WTC11 (cell line): ENCODE measurements at regions not wholly inside any gene's neighbourhood (a gene's known extent, or its start where the extent isn't known, plus 50 kb on each side); places are given as distances from the start of the nearest gene placed in this dataset.

Experiments used
- ATAC-seq: fragments of 200-7000 bp; cut with Tn5 transposase; 2 replicates; pipeline ENCODE4 v1.10.0; 2021; ENCODE audit warnings: mild to moderate bottlenecking, moderate library complexity
- CTCF ChIA-PET: fragments of 300-600 bp; sonication (Branson Sonifier 250); formaldehyde crosslinking; loops from one replicate; lab custom pipeline; 2021; ENCODE audit warnings: antibody characterized with exemption; lab: Charles Lee
- POLR2A ChIA-PET: fragments of 350-600 bp; sonication (Branson Sonifier 250); formaldehyde crosslinking; loops from one replicate; lab custom pipeline; 2021; ENCODE audit warnings: antibody characterized with exemption; lab: Charles Lee
- DNase-seq: peaks from one replicate; pipeline ENCODE4 v3.0.0; 2021; ENCODE audit warnings: low spot score
- H3K27ac Mint-ChIP-seq: 2 replicates; pipeline ENCODE4 v1.8.0; 2021; ENCODE audit warnings: mixed read lengths
- H3K27me3 Mint-ChIP-seq: 2 replicates; pipeline ENCODE4 v1.8.0; 2021; ENCODE audit warnings: low read depth, mild to moderate bottlenecking, moderate library complexity, mixed read lengths
- H3K36me3 Mint-ChIP-seq: 2 replicates; pipeline ENCODE4 v1.8.0; 2021; ENCODE audit warnings: mixed read lengths
- H3K4me1 Mint-ChIP-seq: 2 replicates; pipeline ENCODE4 v1.8.0; 2022; ENCODE audit warnings: mixed read lengths
- H3K4me3 Mint-ChIP-seq: 2 replicates; pipeline ENCODE4 v1.8.0; 2021; ENCODE audit warnings: mild to moderate bottlenecking, moderate library complexity, mixed read lengths
- H3K9me3 Mint-ChIP-seq: 2 replicates; pipeline ENCODE4 v1.8.0; 2021; ENCODE audit warnings: mixed read lengths
- CREM ChIP-seq: sonication (generic); formaldehyde crosslinking; IDR thresholded peaks from 2 replicates; pipeline ENCODE4 v1.8.1; 2022; ENCODE audit warnings: mild to moderate bottlenecking, missing genetic modification reagents, moderate library complexity
- EMX1 ChIP-seq: fragments of 250-450 bp; sonication (Bioruptor Pico); IDR thresholded peaks from 2 replicates; pipeline ENCODE4 v1.8.0; 2021; ENCODE audit warnings: mild to moderate bottlenecking
- ESRRA ChIP-seq: sonication (generic); formaldehyde crosslinking; IDR thresholded peaks from 2 replicates; pipeline ENCODE4 v1.8.1; 2022; ENCODE audit warnings: mild to moderate bottlenecking, missing genetic modification reagents, borderline replicate concordance
- ETV6 ChIP-seq: sonication (generic); formaldehyde crosslinking; IDR thresholded peaks from 2 replicates; pipeline ENCODE4 v1.8.1; 2022; ENCODE audit warnings: mild to moderate bottlenecking, missing genetic modification reagents
- GABPB1 ChIP-seq: sonication (generic); formaldehyde crosslinking; IDR thresholded peaks from 2 replicates; pipeline ENCODE4 v1.8.1; 2023; ENCODE audit warnings: mild to moderate bottlenecking, missing genetic modification reagents
- NFE2L1 ChIP-seq: sonication (generic); formaldehyde crosslinking; IDR thresholded peaks from 2 replicates; pipeline ENCODE4 v1.8.1; 2023; ENCODE audit warnings: missing genetic modification reagents
- NFYB ChIP-seq: sonication (generic); formaldehyde crosslinking; conservative IDR thresholded peaks from 2 replicates; pipeline ENCODE4 v1.8.0; 2022; ENCODE audit warnings: low read depth, missing genetic modification reagents
- NR1H2 ChIP-seq: sonication (generic); formaldehyde crosslinking; IDR thresholded peaks from 2 replicates; pipeline ENCODE4 v1.9.0; 2021; ENCODE audit warnings: mild to moderate bottlenecking, moderate library complexity, missing genetic modification reagents
- RELA ChIP-seq: sonication (generic); formaldehyde crosslinking; IDR thresholded peaks from 2 replicates; pipeline ENCODE4 v1.8.1; 2022; ENCODE audit warnings: missing genetic modification reagents, mild to moderate bottlenecking, borderline replicate concordance
- ZNF317 ChIP-seq: sonication (generic); formaldehyde crosslinking; IDR thresholded peaks from 2 replicates; pipeline ENCODE4 v1.8.1; 2023; ENCODE audit warnings: low read depth, mild to moderate bottlenecking, moderate library complexity, missing genetic modification reagents, borderline replicate concordance
- TF ChIP-seq, protein P1 (sequence below): sonication (generic); formaldehyde crosslinking; IDR thresholded peaks from 2 replicates; pipeline ENCODE4 v1.8.0; 2022; ENCODE audit warnings: mild to moderate bottlenecking, missing genetic modification reagents
- TF ChIP-seq, protein P2 (sequence below): sonication (generic); formaldehyde crosslinking; IDR thresholded peaks from 2 replicates; pipeline ENCODE4 v1.8.1; 2023; ENCODE audit warnings: mild to moderate bottlenecking, missing genetic modification reagents
- TF ChIP-seq, protein P3 (sequence below): fragments of 250-450 bp; sonication (Bioruptor Pico); IDR thresholded peaks from 2 replicates; pipeline ENCODE4 v1.8.0; 2021; ENCODE audit warnings: mild to moderate bottlenecking
- TF ChIP-seq, protein P4 (sequence below): sonication (generic); formaldehyde crosslinking; IDR thresholded peaks from 2 replicates; pipeline ENCODE4 v1.8.0; 2022; ENCODE audit warnings: mild to moderate bottlenecking, missing genetic modification reagents
- TF ChIP-seq, protein P5 (sequence below): sonication (generic); formaldehyde crosslinking; IDR thresholded peaks from 2 replicates; pipeline ENCODE4 v1.8.1; 2023; ENCODE audit warnings: mild to moderate bottlenecking, missing genetic modification reagents
- TF ChIP-seq, protein P6 (sequence below): sonication (generic); formaldehyde crosslinking; conservative IDR thresholded peaks from 2 replicates; pipeline ENCODE4 v1.8.1; 2023; ENCODE audit warnings: mild to moderate bottlenecking, low read depth, missing genetic modification reagents, moderate library complexity
- TF ChIP-seq, protein P7 (sequence below): sonication (generic); formaldehyde crosslinking; IDR thresholded peaks from 2 replicates; pipeline ENCODE4 v1.8.1; 2023; ENCODE audit warnings: mild to moderate bottlenecking, missing genetic modification reagents, borderline replicate concordance

DNA sequence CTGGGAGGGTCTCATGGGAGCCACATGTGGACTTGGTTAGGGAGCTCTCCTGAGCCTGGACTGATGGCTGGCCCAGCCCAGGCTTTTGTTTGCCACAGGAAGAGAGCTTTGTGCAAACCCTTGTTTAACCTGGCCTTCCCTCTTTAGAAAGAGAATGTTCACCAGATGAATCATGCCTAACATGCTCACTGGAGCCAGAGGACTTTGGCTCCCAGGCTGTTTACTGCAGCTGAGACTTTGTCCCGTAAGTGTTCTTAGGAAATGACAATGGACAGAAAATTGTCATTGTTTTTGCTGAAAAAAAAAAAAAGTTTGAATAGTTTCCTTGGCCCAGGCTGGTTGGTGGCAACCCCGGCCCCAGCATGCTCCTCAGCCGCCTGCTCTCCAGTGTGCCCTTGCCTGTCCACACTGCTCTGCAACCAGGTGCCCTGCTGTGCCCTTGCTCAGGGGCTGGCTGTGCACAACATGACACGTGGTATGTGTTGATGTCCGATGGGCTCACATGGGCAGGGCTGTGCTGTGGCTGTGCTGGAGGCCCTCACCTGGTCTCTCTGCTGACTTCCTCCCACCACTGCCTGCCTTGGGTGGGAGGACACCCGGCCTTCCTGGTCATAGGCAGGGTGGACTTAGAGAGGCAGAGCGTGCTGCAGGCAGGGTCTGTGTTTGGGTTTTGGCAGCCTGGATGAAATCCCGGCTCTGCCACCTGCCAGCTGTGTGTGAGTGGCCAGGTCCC, 215.3 kb upstream of the ZNF32 start:
- TF ChIP-seq RELA (CRISPR knock-in tag) = no peak
- TF ChIP-seq GABPB1 = peak; percentile 51
- TF ChIP-seq, protein P1, sequence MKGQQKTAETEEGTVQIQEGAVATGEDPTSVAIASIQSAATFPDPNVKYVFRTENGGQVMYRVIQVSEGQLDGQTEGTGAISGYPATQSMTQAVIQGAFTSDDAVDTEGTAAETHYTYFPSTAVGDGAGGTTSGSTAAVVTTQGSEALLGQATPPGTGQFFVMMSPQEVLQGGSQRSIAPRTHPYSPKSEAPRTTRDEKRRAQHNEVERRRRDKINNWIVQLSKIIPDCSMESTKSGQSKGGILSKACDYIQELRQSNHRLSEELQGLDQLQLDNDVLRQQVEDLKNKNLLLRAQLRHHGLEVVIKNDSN = no peak
- ATAC-seq (no peak), DNase-seq (no peak)
- ChIA-PET POLR2A (no interaction called here), CTCF (interaction anchor here (1.4 kb wide), 1 partner anchor 174 kb away, joined by 4 read pairs; no protein-coding TSS in a partner anchor)
- no peaks in the 10 kb centered on the region for H3K27me3 Mint-ChIP-seq
- H3K27ac Mint-ChIP-seq = no peak overlapping the region
- no peaks in the 10 kb centered on the region for H3K36me3 Mint-ChIP-seq
- 0 out of 2 replicates have a peak, but pooled peaks cover 3% of the 10 kb centered on the region for H3K9me3 Mint-ChIP-seq
- H3K4me1 Mint-ChIP-seq = 0 out of 2 replicates have a peak, but pooled peaks cover 3% of the 10 kb centered on the region
- no peak overlapping the region for H3K4me3 Mint-ChIP-seq

DNA sequence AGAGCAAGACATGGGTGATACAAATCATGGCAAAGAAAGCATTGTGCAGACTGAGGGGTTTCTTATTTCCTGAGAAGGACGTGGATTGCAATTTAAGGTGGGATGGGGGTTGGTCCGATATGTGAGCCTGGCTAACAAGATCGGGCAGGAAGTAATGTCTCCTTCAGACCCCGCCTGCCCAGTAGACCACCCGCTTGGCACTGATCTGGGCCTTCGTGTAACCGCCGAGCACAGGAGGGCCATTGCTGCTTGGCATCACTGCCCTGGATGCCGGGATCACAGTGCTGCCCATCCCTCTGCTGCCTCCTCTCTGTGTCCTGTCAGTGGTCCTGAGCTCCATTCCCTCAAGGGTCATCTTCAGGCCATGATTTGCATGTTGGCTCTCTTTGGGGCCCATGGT, 214.6 kb upstream of the ZNF32 start:
- POLR2A ChIA-PET = no interaction called here
- Mint-ChIP-seq H3K36me3 (no peaks in the 10 kb centered on the region), H3K4me1 (no peaks in the 10 kb centered on the region), H3K4me3 (no peak overlapping the region), H3K9me3 (0 out of 2 replicates have a peak, but pooled peaks cover 3% of the 10 kb centered on the region), H3K27ac (no peak overlapping the region; the same call in 1 of the 2 replicates), H3K27me3 (no peaks in the 10 kb centered on the region)
- ATAC-seq = no peak
- CTCF ChIA-PET = no interaction called here
- no peak for TF ChIP-seq EMX1 (CRISPR knock-in tag)
- TF ChIP-seq, protein P2, sequence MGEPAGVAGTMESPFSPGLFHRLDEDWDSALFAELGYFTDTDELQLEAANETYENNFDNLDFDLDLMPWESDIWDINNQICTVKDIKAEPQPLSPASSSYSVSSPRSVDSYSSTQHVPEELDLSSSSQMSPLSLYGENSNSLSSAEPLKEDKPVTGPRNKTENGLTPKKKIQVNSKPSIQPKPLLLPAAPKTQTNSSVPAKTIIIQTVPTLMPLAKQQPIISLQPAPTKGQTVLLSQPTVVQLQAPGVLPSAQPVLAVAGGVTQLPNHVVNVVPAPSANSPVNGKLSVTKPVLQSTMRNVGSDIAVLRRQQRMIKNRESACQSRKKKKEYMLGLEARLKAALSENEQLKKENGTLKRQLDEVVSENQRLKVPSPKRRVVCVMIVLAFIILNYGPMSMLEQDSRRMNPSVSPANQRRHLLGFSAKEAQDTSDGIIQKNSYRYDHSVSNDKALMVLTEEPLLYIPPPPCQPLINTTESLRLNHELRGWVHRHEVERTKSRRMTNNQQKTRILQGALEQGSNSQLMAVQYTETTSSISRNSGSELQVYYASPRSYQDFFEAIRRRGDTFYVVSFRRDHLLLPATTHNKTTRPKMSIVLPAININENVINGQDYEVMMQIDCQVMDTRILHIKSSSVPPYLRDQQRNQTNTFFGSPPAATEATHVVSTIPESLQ = no peak
- DNase-seq = no peak

DNA sequence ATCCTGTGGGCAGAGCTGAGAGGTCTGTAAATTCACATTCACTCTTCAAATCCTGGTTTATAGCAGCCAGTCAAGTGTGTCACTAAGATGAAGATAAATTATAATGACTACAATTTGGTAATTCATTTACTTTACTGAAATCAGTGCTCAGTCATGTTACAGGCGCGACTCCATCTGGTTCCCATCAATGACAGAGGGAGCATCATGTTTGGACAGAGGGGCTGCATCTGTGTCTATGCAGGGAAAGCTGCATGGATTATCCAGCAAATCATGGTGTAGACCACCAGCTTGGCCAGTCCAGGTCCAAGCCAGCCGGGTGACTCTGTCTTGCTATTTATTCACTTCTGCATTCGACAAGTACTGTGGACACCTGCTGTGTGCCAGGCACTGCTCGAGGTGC, 214.1 kb upstream of the ZNF32 start:
- H3K27ac Mint-ChIP-seq = no peak overlapping the region
- no peak for DNase-seq
- H3K9me3 Mint-ChIP-seq = 0 out of 2 replicates have a peak, but pooled peaks cover 3% of the 10 kb centered on the region
- no peaks in the 10 kb centered on the region for H3K27me3 Mint-ChIP-seq
- ATAC-seq = no peak
- no peak overlapping the region for H3K4me3 Mint-ChIP-seq
- no peaks in the 10 kb centered on the region for H3K36me3 Mint-ChIP-seq
- ChIA-PET POLR2A (no interaction called here), CTCF (no interaction called here)
- no peaks in the 10 kb centered on the region for H3K4me1 Mint-ChIP-seq
- TF ChIP-seq ETV6 (CRISPR knock-in tag) (no peak), ZNF317 (CRISPR knock-in tag) (no peak), NFE2L1 (CRISPR knock-in tag) (no peak), CREM (CRISPR knock-in tag) (no peak), ESRRA (no peak), NFYB (no peak), NR1H2 (CRISPR knock-in tag) (no peak)
- TF ChIP-seq, protein P3, sequence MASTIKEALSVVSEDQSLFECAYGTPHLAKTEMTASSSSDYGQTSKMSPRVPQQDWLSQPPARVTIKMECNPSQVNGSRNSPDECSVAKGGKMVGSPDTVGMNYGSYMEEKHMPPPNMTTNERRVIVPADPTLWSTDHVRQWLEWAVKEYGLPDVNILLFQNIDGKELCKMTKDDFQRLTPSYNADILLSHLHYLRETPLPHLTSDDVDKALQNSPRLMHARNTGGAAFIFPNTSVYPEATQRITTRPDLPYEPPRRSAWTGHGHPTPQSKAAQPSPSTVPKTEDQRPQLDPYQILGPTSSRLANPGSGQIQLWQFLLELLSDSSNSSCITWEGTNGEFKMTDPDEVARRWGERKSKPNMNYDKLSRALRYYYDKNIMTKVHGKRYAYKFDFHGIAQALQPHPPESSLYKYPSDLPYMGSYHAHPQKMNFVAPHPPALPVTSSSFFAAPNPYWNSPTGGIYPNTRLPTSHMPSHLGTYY = no peak
- TF ChIP-seq, protein P4, sequence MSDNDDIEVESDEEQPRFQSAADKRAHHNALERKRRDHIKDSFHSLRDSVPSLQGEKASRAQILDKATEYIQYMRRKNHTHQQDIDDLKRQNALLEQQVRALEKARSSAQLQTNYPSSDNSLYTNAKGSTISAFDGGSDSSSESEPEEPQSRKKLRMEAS (CRISPR knock-in tag) = no peak
- TF ChIP-seq, protein P5, sequence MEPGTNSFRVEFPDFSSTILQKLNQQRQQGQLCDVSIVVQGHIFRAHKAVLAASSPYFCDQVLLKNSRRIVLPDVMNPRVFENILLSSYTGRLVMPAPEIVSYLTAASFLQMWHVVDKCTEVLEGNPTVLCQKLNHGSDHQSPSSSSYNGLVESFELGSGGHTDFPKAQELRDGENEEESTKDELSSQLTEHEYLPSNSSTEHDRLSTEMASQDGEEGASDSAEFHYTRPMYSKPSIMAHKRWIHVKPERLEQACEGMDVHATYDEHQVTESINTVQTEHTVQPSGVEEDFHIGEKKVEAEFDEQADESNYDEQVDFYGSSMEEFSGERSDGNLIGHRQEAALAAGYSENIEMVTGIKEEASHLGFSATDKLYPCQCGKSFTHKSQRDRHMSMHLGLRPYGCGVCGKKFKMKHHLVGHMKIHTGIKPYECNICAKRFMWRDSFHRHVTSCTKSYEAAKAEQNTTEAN (CRISPR knock-in tag) = no peak
- TF ChIP-seq, protein P6, sequence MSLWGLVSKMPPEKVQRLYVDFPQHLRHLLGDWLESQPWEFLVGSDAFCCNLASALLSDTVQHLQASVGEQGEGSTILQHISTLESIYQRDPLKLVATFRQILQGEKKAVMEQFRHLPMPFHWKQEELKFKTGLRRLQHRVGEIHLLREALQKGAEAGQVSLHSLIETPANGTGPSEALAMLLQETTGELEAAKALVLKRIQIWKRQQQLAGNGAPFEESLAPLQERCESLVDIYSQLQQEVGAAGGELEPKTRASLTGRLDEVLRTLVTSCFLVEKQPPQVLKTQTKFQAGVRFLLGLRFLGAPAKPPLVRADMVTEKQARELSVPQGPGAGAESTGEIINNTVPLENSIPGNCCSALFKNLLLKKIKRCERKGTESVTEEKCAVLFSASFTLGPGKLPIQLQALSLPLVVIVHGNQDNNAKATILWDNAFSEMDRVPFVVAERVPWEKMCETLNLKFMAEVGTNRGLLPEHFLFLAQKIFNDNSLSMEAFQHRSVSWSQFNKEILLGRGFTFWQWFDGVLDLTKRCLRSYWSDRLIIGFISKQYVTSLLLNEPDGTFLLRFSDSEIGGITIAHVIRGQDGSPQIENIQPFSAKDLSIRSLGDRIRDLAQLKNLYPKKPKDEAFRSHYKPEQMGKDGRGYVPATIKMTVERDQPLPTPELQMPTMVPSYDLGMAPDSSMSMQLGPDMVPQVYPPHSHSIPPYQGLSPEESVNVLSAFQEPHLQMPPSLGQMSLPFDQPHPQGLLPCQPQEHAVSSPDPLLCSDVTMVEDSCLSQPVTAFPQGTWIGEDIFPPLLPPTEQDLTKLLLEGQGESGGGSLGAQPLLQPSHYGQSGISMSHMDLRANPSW (CRISPR knock-in tag) = no peak
- TF ChIP-seq, protein P7, sequence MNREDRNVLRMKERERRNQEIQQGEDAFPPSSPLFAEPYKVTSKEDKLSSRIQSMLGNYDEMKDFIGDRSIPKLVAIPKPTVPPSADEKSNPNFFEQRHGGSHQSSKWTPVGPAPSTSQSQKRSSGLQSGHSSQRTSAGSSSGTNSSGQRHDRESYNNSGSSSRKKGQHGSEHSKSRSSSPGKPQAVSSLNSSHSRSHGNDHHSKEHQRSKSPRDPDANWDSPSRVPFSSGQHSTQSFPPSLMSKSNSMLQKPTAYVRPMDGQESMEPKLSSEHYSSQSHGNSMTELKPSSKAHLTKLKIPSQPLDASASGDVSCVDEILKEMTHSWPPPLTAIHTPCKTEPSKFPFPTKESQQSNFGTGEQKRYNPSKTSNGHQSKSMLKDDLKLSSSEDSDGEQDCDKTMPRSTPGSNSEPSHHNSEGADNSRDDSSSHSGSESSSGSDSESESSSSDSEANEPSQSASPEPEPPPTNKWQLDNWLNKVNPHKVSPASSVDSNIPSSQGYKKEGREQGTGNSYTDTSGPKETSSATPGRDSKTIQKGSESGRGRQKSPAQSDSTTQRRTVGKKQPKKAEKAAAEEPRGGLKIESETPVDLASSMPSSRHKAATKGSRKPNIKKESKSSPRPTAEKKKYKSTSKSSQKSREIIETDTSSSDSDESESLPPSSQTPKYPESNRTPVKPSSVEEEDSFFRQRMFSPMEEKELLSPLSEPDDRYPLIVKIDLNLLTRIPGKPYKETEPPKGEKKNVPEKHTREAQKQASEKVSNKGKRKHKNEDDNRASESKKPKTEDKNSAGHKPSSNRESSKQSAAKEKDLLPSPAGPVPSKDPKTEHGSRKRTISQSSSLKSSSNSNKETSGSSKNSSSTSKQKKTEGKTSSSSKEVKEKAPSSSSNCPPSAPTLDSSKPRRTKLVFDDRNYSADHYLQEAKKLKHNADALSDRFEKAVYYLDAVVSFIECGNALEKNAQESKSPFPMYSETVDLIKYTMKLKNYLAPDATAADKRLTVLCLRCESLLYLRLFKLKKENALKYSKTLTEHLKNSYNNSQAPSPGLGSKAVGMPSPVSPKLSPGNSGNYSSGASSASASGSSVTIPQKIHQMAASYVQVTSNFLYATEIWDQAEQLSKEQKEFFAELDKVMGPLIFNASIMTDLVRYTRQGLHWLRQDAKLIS (CRISPR knock-in tag) = no peak
- TF ChIP-seq, all 79 proteins: peak for 0
